Endothelial cell (in vitro differentiated cells): ENCODE measurements at regions not wholly inside any gene's neighbourhood (a gene's known extent, or its start where the extent isn't known, plus 50 kb on each side); places are given as distances from the start of the nearest gene placed in this dataset.

Experiments used
- DNase-seq: peaks from one replicate; pipeline ENCODE4 v3.0.0; 2021; ENCODE audit warnings: low spot score
- H3K27ac Mint-ChIP-seq: one replicate; pipeline ENCODE4 v1.8.0; 2021; ENCODE audit warnings: mixed read lengths, inconsistent platforms; ENCODE audit not compliant: unreplicated experiment
- H3K27me3 Mint-ChIP-seq: one replicate; pipeline ENCODE4 v1.8.0; 2021; ENCODE audit warnings: mild to moderate bottlenecking, moderate library complexity, mixed read lengths, inconsistent platforms; ENCODE audit not compliant: unreplicated experiment
- H3K36me3 Mint-ChIP-seq: one replicate; pipeline ENCODE4 v1.8.0; 2021; ENCODE audit warnings: mild to moderate bottlenecking, low read depth, mixed read lengths, inconsistent platforms; ENCODE audit not compliant: unreplicated experiment
- H3K4me1 Mint-ChIP-seq: one replicate; pipeline ENCODE4 v1.8.0; 2021; ENCODE audit warnings: mild to moderate bottlenecking, mixed read lengths, inconsistent platforms; ENCODE audit not compliant: unreplicated experiment
- H3K4me3 Mint-ChIP-seq: one replicate; pipeline ENCODE4 v1.8.0; 2021; ENCODE audit warnings: mild to moderate bottlenecking, mixed read lengths, inconsistent platforms; ENCODE audit not compliant: unreplicated experiment
- H3K9me3 Mint-ChIP-seq: one replicate; pipeline ENCODE4 v1.8.0; 2021; ENCODE audit warnings: mixed read lengths, inconsistent platforms; ENCODE audit not compliant: unreplicated experiment
- CTCF ChIP-seq: fragments of 200-600 bp; sonication (generic); IDR thresholded peaks from one replicate; pipeline ENCODE4 v1.5.0; 2021; ENCODE audit warnings: antibody characterized with exemption; ENCODE audit not compliant: unreplicated experiment

DNA sequence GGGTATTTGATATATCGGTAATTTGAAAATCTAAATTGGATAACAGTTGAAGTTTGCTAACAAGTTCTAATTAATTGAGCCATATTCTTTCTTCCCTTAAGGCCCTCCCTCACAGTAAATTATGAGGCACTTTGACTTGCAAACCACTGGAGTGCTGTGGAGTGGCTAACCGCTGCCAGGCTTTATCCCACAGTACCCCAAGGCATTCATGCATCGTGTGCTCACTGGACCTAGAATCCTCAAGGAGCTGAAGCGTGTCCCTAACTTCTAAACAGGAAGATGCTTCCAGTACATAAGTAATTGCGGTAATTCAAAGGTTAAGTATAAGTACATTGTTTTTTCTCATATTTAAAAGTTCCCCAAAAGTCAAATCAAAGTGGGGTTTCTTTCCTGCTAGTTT, 499.9 kb downstream of the TFAP2A start:
- TF ChIP-seq CTCF = no peak
- no peak overlapping the region for H3K27ac Mint-ChIP-seq
- no peaks in the 10 kb centered on the region for H3K4me1 Mint-ChIP-seq
- DNase-seq = no peak
- H3K4me3 Mint-ChIP-seq = no peak overlapping the region
- no peaks in the 10 kb centered on the region for H3K27me3 Mint-ChIP-seq
- no peaks in the 10 kb centered on the region for H3K9me3 Mint-ChIP-seq
- no peaks in the 10 kb centered on the region for H3K36me3 Mint-ChIP-seq

- Mint-ChIP-seq H3K36me3 (no peaks in the 10 kb centered on the region), H3K4me1 (no peaks in the 10 kb centered on the region), H3K4me3 (no peak overlapping the region), H3K27me3 (peaks cover 3% of the 10 kb centered on the region), H3K27ac (no peak overlapping the region), H3K9me3 (no peaks in the 10 kb centered on the region)
- DNase-seq = no peak
- TF ChIP-seq CTCF = no peak
Observed at GRCh38 chr6:9901376-9901775, 513.5 kb downstream of the TFAP2A start.

- Mint-ChIP-seq H3K4me3 (no peak overlapping the region), H3K27ac (no peak overlapping the region)
- TF ChIP-seq CTCF = no peak
Observed at GRCh38 chr6:9896806-9897205, 518.1 kb downstream of the TFAP2A start.

DNA sequence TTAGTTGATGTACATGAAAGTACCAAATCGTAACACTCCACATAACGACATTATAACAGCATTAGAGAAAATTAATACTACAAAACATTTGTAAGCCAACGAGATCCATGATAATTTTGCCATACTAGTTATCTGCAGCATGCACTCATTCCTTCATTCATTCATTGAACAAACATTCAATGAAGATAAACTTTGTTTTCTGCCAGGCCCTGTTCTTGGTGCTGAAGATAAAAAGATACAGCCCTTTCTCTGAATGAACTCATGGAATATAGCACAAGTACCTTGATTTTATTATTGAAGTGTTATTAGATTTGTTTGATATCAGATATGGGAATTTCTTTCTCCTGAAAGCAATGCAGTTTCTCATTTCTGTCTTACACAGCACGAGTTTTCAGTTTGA, 524.0 kb downstream of the TFAP2A start:
- H3K27ac Mint-ChIP-seq = no peak overlapping the region
- DNase-seq = no peak
- no peaks in the 10 kb centered on the region for H3K9me3 Mint-ChIP-seq
- no peaks in the 10 kb centered on the region for H3K36me3 Mint-ChIP-seq
- TF ChIP-seq CTCF = no peak
- no peak overlapping the region for H3K4me3 Mint-ChIP-seq
- H3K4me1 Mint-ChIP-seq = no peaks in the 10 kb centered on the region
- H3K27me3 Mint-ChIP-seq = no peaks in the 10 kb centered on the region

More at GRCh38 chr6:9896806-9897205, 518.1 kb downstream of the TFAP2A start:
- no peaks in the 10 kb centered on the region for H3K9me3 Mint-ChIP-seq
- H3K4me1 Mint-ChIP-seq = no peaks in the 10 kb centered on the region
- H3K36me3 Mint-ChIP-seq = no peaks in the 10 kb centered on the region
- no peak for DNase-seq
- no peaks in the 10 kb centered on the region for H3K27me3 Mint-ChIP-seq

DNA sequence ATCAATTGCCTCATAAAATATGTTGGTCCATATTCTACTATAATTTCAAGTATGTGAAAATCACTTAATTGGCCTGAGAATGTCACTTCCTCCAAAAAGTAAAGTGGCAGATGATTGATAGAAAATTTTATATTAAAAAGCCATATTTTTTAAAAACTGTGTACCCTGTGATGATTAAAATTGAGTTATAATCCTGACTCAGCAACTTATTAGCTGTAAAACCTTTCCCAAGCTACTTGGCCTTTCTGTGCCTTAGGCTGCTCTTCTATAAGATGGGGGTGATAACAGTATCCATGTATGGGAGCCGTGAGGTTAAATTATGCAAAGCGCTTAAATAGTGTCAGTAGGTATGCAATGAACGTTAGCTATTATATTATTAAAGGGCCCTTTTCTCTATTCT, 524.4 kb downstream of the TFAP2A start:
- Mint-ChIP-seq H3K27me3 (no peaks in the 10 kb centered on the region), H3K36me3 (no peaks in the 10 kb centered on the region)

More for the DNA sequence above, 524.4 kb downstream of the TFAP2A start:
- TF ChIP-seq CTCF = no peak
- H3K27ac Mint-ChIP-seq = no peak overlapping the region
- H3K4me3 Mint-ChIP-seq = no peak overlapping the region
- no peaks in the 10 kb centered on the region for H3K9me3 Mint-ChIP-seq
- no peaks in the 10 kb centered on the region for H3K4me1 Mint-ChIP-seq
- no peak for DNase-seq
